Endodermal cell (in vitro differentiated cells): ENCODE measurements at regions not wholly inside any gene's neighbourhood (a gene's known extent, or its start where the extent isn't known, plus 50 kb on each side); places are given as distances from the start of the nearest gene placed in this dataset.

Experiments used
- DNase-seq: peaks from one replicate; pipeline ENCODE4 v3.0.0-alpha.2; 2017
- H3K27ac ChIP-seq: 2 replicates; pipeline ENCODE4 v1.5.1; 2013; ENCODE audit warnings: mild to moderate bottlenecking, low read depth, low read length, moderate library complexity
- H3K27me3 ChIP-seq: 2 replicates; pipeline ENCODE4 v1.6.1; 2013; ENCODE audit warnings: mild to moderate bottlenecking, low read length, moderate library complexity; ENCODE audit not compliant: insufficient read depth, control insufficient read depth, poor library complexity, severe bottlenecking
- H3K36me3 ChIP-seq: 2 replicates; pipeline ENCODE4 v1.7.0; 2013; ENCODE audit warnings: mild to moderate bottlenecking, low read length, moderate library complexity; ENCODE audit not compliant: control insufficient read depth, insufficient read depth
- H3K4me1 ChIP-seq: one replicate; pipeline ENCODE4 v1.7.0; 2013; ENCODE audit warnings: low read length; ENCODE audit not compliant: control insufficient read depth, insufficient read depth
- H3K4me3 ChIP-seq: 2 replicates; pipeline ENCODE4 v1.5.1; 2013; ENCODE audit warnings: mild to moderate bottlenecking, low read length, moderate library complexity
- H3K9ac ChIP-seq: 2 replicates; pipeline ENCODE4 v1.6.1; 2013; ENCODE audit warnings: mild to moderate bottlenecking, low read length, moderate library complexity; ENCODE audit not compliant: poor library complexity, severe bottlenecking; ENCODE audit errors: extremely low read depth
- H3K9me3 ChIP-seq: 2 replicates; pipeline ENCODE4 v1.6.1; 2013; ENCODE audit warnings: mild to moderate bottlenecking, low read length, moderate library complexity; ENCODE audit not compliant: control insufficient read depth
- H3K27ac Mint-ChIP-seq: 2 replicates; pipeline ENCODE4 v1.8.0; 2020; ENCODE audit warnings: mixed read lengths
- H3K27me3 Mint-ChIP-seq: 2 replicates; pipeline ENCODE4 v1.8.0; 2021; ENCODE audit warnings: mild to moderate bottlenecking, mixed read lengths; ENCODE audit not compliant: insufficient read depth
- H3K36me3 Mint-ChIP-seq: 2 replicates; pipeline ENCODE4 v1.8.0; 2020; ENCODE audit warnings: low read depth, mixed read lengths
- H3K4me1 Mint-ChIP-seq: 2 replicates; pipeline ENCODE4 v1.8.0; 2020; ENCODE audit warnings: mixed read lengths
- H3K4me3 Mint-ChIP-seq: 2 replicates; pipeline ENCODE4 v1.8.0; 2020; ENCODE audit warnings: mild to moderate bottlenecking, moderate library complexity, mixed read lengths
- H3K9me3 Mint-ChIP-seq: 2 replicates; pipeline ENCODE4 v1.8.0; 2020; ENCODE audit warnings: mild to moderate bottlenecking, mixed read lengths
- WGBS, 2 experiments: methylation state at CpG; one replicate each; pipeline versions ENCODE4 v1.1.5 to v1.1.7; 2013; ENCODE audit warnings: missing lambda C conversion rate in 2 of 2, mixed read lengths in 1 of 2; ENCODE audit not compliant: insufficient coverage in 1 of 2, insufficient read length in 1 of 2; 5-methylcytosine and 5-hydroxymethylcytosine counted together
- TF ChIP-seq, protein P1 (sequence below): fragments of 200-600 bp; sonication (generic); conservative IDR thresholded peaks from 2 replicates; pipeline ENCODE4 v1.5.0; 2021; ENCODE audit warnings: antibody characterized with exemption, mild to moderate bottlenecking

- no peaks in the 10 kb centered on the region for H3K4me1 ChIP-seq
- TF ChIP-seq, protein P1, sequence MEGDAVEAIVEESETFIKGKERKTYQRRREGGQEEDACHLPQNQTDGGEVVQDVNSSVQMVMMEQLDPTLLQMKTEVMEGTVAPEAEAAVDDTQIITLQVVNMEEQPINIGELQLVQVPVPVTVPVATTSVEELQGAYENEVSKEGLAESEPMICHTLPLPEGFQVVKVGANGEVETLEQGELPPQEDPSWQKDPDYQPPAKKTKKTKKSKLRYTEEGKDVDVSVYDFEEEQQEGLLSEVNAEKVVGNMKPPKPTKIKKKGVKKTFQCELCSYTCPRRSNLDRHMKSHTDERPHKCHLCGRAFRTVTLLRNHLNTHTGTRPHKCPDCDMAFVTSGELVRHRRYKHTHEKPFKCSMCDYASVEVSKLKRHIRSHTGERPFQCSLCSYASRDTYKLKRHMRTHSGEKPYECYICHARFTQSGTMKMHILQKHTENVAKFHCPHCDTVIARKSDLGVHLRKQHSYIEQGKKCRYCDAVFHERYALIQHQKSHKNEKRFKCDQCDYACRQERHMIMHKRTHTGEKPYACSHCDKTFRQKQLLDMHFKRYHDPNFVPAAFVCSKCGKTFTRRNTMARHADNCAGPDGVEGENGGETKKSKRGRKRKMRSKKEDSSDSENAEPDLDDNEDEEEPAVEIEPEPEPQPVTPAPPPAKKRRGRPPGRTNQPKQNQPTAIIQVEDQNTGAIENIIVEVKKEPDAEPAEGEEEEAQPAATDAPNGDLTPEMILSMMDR, result no peak
- peaks cover 17% of the 10 kb centered on the region for H3K9me3 ChIP-seq
- H3K4me3 ChIP-seq, result no peak overlapping the region
- no peak overlapping the region for H3K27ac Mint-ChIP-seq
- WGBS, 2 experiments, result 83 to 85% methylated on average over 5 to 6 of the region's 6 CpGs
- H3K27ac ChIP-seq, result no peak overlapping the region
- H3K36me3 ChIP-seq, result no peaks in the 10 kb centered on the region
- H3K9me3 Mint-ChIP-seq, result peaks cover 25% of the 10 kb centered on the region
- no peak overlapping the region for H3K9ac ChIP-seq
- H3K27me3 ChIP-seq, result peaks cover 4% of the 10 kb centered on the region
- DNase-seq, result no peak
- H3K4me3 Mint-ChIP-seq, result no peak overlapping the region
- peaks cover 3% of the 10 kb centered on the region for H3K36me3 Mint-ChIP-seq
- H3K27me3 Mint-ChIP-seq, result peaks cover 3% of the 10 kb centered on the region
- H3K4me1 Mint-ChIP-seq, result no peaks in the 10 kb centered on the region
Measured at GRCh38 chr12:127342861-127343260, 924.1 kb upstream of the TMEM132C start.

DNA sequence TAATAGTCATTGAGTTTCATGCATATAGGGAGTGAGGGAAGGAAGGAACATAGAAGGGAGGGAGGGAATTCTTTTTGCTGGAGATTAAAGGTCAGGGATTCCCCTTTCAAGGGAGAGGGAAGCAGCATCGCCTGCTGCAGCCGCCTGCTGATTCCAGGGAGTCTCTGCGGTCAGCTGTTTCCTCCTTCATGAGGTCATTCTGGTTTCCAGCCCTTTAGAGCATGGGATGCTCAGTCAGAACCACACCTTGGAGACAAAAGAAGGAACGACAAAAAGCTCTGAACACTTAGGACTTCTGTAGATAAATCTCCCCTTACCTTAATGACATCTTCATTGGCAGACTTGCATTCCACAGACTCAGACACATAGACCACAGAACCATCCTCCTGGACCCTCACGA lies 923.0 kb upstream of the TMEM132C start:
- Histone ChIP-seq H3K9ac (no peak overlapping the region), H3K27ac (no peak overlapping the region), H3K36me3 (no peaks in the 10 kb centered on the region), H3K27me3 (peaks cover 4% of the 10 kb centered on the region), H3K4me1 (no peaks in the 10 kb centered on the region), H3K4me3 (no peak overlapping the region), H3K9me3 (peaks cover 22% of the 10 kb centered on the region)
- TF ChIP-seq, protein P1, result no peak
- WGBS, 2 experiments, result 62 to 84% methylated on average over 4 to 5 of the region's 5 CpGs
- no peaks in the 10 kb centered on the region for H3K4me1 Mint-ChIP-seq
- peaks cover 3% of the 10 kb centered on the region for H3K27me3 Mint-ChIP-seq
- no peak overlapping the region for H3K27ac Mint-ChIP-seq
- peaks cover 26% of the 10 kb centered on the region for H3K9me3 Mint-ChIP-seq
- H3K36me3 Mint-ChIP-seq, result peaks cover 3% of the 10 kb centered on the region
- no peak for DNase-seq
- no peak overlapping the region for H3K4me3 Mint-ChIP-seq

DNA sequence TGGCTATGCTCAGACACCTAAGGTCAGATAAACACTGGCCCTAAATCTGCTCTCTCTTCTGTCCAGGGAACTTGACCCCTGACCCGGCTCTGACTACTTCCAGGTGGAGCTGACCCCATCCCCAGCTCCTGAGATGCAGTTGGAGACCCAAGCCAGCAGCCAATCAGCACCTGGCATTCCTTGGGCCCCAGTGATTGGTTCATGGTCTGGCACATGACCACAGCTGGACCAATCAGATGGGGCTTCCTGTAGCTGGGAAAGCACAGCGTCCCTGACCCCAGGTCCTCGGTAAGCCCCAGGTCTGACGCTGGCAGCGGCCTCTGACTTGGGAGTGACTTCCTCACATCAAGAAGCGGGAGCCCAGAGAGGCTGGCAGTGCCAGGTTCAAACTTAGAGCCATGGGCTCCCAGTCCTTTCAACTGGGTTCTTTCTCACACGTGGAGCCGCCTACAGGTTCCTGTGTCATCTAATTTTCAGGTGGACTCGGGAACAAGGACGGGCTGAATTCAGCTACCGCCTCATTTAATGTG lies 915.4 kb upstream of the TMEM132C start:
- TF ChIP-seq, protein P1, result no peak
- no peaks in the 10 kb centered on the region for H3K27me3 Mint-ChIP-seq
- H3K4me3 Mint-ChIP-seq, result no peak overlapping the region
- H3K27me3 ChIP-seq, result no peaks in the 10 kb centered on the region
- 88 to 93% methylated on average over 7 to 11 of the region's 11 CpGs for WGBS, 2 experiments
- no peak overlapping the region for H3K27ac Mint-ChIP-seq
- no peaks in the 10 kb centered on the region for H3K4me1 Mint-ChIP-seq
- no peaks in the 10 kb centered on the region for H3K4me1 ChIP-seq
- peaks cover 27% of the 10 kb centered on the region for H3K9me3 Mint-ChIP-seq
- H3K9ac ChIP-seq, result no peak overlapping the region
- H3K36me3 Mint-ChIP-seq, result peaks cover 2% of the 10 kb centered on the region
- peaks cover 23% of the 10 kb centered on the region for H3K9me3 ChIP-seq
- H3K36me3 ChIP-seq, result no peaks in the 10 kb centered on the region
- no peak overlapping the region for H3K4me3 ChIP-seq
- H3K27ac ChIP-seq, result no peak overlapping the region
- no peak for DNase-seq
